ENCODE measurements at regions not wholly inside any gene's neighbourhood (a gene's known extent, or its start where the extent isn't known, plus 50 kb on each side); places are given as distances from the start of the nearest gene placed in this dataset.

GRCh38 chr2:129754421-129754820 is 225.0 kb upstream of the RAB6C start:
- TF ChIP-seq NFYB (CRISPR knock-in tag; IDR thresholded peaks at IDR 0.05) (no peak), ARNT (IDR thresholded peaks at IDR 0.05) (no peak), POLR2AphosphoS2 (IDR thresholded peaks at IDR 0.05; ENCODE audit: low read depth, low read length) (no peak), ZKSCAN1 (IDR thresholded peaks at IDR 0.05; ENCODE audit: low read length) (no peak), IKZF1 (IDR thresholded peaks at IDR 0.05) (no peak), EZH2 (conservative IDR thresholded peaks at IDR 0.05; ENCODE audit: low read depth, low read length) (no peak), HOMEZ (CRISPR knock-in tag; IDR thresholded peaks at IDR 0.05; ENCODE audit: low read depth) (no peak), ATF2 (CRISPR knock-in tag; IDR thresholded peaks at IDR 0.05) (no peak)
